Epithelial cell of proximal tubule (primary cell): ENCODE measurements at regions not wholly inside any gene's neighbourhood (a gene's known extent, or its start where the extent isn't known, plus 50 kb on each side); places are given as distances from the start of the nearest gene placed in this dataset.

Source experiments
- DNase-seq: peaks from one replicate; pipeline ENCODE4 v3.0.0-alpha.2; 2011; ENCODE audit warnings: low read depth
- H3K4me3 ChIP-seq: 2 replicates; pipeline ENCODE4 v1.5.1; 2011; ENCODE audit warnings: low read depth, mild to moderate bottlenecking, low read length
- CTCF ChIP-seq: conservative IDR thresholded peaks from 2 replicates; pipeline ENCODE4 v1.5.1; 2012; ENCODE audit warnings: low read depth, mild to moderate bottlenecking, low read length

GRCh38 chr4:136935305-136935704 is 597.0 kb downstream of the PCDH18 start:
- H3K4me3 ChIP-seq, result peak overlapping the region; percentile 12
- peak; percentile 93 for DNase-seq
- no peak for TF ChIP-seq CTCF

- H3K4me3 ChIP-seq, result no peak overlapping the region
- TF ChIP-seq CTCF, result no peak
- DNase-seq, result no peak
These were observed 597.7 kb downstream of the PCDH18 start for GRCh38 chr4:136934601-136935000.

GRCh38 chr4:136931781-136932180 is 600.5 kb downstream of the PCDH18 start:
- no peak for DNase-seq
- no peak for TF ChIP-seq CTCF
- no peak overlapping the region for H3K4me3 ChIP-seq

GRCh38 chr4:136928957-136929411 is 603.3 kb downstream of the PCDH18 start:
- no peak for TF ChIP-seq CTCF
- DNase-seq, result no peak
- H3K4me3 ChIP-seq, result no peak overlapping the region

- TF ChIP-seq CTCF, result no peak
- peak; percentile 93 for DNase-seq
- no peak overlapping the region for H3K4me3 ChIP-seq
These were observed 605.1 kb downstream of the PCDH18 start for GRCh38 chr4:136927172-136927571.

GRCh38 chr4:136925203-136925602 is 607.1 kb downstream of the PCDH18 start:
- no peak overlapping the region for H3K4me3 ChIP-seq
- no peak for TF ChIP-seq CTCF
- DNase-seq, result peak; percentile 75

- DNase-seq, result no peak
- no peak overlapping the region for H3K4me3 ChIP-seq
- TF ChIP-seq CTCF, result no peak
These were observed 610.2 kb downstream of the PCDH18 start for GRCh38 chr4:136922066-136922465.
